ENCODE measurements at regions not wholly inside any gene's neighbourhood (a gene's known extent, or its start where the extent isn't known, plus 50 kb on each side); places are given as distances from the start of the nearest gene placed in this dataset.

GRCh38 chr2:216576616-216577015, 56.6 kb upstream of the IGFBP2 start:
- DNase-seq = no peak

- no peak for DNase-seq
Measured at GRCh38 chr2:216578325-216578724, 54.9 kb upstream of the IGFBP2 start.

- DNase-seq = no peak
Measured at GRCh38 chr2:216583147-216583546, 50.1 kb upstream of the IGFBP2 start.

Data from CD4-positive, alpha-beta T cell treated with Interleukin-4 for 4 hours (primary cell).